Amygdala (tissue), 56 donors: ENCODE measurements at regions not wholly inside any gene's neighbourhood (a gene's known extent, or its start where the extent isn't known, plus 50 kb on each side); places are given as distances from the start of the nearest gene placed in this dataset.
"Not testable (repeated sequence)": the region's sequence is repeated elsewhere in the genome, so short reads cannot be mapped to it uniquely, and the experiment has no call there.

ENCODE experiments used
- DNase-seq, 56 donors: peaks; one replicate each; lab custom pipeline; 2025; lab: John Stamatoyannopoulos, UW

DNA sequence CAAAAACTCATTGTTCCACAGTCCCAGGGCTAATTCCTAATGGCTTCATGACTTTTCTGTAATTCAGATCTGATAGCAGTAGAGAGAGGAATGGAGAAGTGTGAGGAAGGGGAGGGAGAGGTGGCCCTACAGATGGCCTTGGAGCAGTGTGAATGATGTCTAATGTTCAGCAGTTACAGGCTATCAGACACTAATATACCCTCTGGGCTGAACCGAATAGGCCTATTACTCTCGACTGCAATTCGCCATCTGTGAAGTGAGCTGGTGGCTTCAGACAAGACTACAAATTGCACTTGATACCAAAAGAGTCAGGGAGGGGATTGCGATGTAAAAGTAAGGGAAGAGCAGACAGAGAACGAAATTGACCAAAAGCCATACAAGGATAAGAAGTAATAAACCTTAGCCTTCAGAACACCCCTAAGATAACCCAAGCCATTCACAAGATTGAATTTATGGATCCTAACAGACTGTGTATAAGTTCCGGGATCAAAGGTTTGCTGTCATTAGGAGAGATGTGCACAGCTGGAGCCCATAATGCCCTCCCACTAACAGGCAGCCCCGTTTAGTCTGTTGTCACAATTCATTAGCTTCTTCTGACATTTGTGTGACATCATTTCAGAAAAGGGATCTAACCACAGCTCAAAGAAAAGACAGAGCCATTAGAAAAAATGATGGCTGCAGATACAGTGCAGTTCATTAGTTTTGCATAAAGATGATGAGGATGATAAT lies 642.4 kb upstream of the API5 start:
- no peak for DNase-seq

DNA sequence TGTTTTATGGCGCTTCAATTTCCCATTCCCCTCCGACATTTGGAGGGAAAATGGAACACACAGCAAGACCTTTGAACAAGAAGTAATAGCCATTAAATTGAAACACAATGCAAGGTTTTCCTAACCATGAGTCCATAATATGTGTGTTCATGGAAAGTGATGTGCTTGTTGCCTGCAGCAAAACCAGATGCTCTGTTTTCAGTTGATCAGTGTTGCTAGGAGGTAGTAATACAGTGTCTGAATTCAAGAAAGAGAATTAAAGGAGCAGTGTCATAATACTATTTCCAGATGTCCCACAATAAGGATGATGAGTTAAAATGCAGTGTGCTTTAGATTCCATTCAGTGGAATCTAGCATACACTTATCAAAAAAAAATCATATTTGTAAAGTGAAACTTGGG lies 637.4 kb upstream of the API5 start:
- no peak for DNase-seq

DNA sequence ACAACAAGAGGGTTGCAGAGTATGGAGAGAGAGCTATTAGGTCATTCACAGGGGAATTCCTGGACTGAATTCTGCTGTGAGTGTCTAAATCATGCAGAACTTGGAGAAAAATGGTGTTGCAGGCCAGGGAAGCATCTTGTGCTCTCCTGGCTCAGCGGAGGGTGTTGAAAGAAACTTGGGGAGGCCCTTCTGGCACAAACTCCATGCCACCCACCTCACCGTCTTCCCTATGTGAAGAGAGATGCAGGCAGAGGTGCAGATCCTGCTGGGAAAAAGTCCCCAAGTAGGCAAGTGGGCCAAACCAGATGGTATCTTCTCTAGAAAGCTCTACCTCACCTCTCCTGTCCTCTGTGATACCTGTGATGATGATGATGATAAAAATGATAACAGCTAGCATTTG lies 604.3 kb upstream of the API5 start:
- DNase-seq = no peak

GRCh38 chr11:42709216-42709615 lies 602.6 kb upstream of the API5 start:
- DNase-seq = peak in 5 of 56 donors; percentile 1 to 11 (median 2)

DNA sequence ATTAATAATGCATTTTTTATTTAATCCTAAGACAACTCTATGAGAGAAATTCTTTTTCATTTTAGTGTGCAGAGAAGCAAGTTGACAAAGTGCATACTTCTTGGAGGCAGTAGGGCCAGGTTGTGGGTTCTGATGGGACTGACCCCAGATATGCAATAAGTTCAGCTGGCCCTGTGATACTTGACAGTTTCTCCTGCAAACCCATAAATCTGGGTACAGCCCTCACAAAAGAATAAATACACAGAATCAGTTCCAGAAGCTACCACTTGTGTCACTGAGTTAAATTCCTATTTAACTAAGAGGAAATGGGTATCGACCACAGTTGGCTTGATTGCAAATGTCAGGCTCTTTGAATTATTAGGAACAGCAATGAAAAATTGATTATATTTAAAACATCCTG lies 598.5 kb upstream of the API5 start:
- DNase-seq = no peak

DNA sequence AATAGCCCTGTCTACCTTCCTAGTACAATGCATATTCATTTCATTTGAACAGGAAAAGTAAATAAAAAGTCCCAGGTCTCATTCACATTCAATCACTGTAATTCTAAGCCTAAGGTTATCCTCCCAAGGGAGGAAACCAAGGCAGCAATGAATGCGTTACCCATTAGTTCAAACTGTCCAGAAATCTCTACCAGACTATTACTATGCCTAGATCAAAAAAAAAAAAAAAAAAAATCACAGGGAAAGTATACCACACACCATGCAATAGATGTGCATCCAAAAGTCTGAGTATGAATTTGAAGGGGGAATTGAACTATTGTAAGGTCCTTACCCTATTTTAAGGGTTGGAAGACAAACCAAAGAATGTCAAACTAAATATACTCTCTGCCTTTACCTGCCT lies 598.0 kb upstream of the API5 start:
- no peak for DNase-seq

DNA sequence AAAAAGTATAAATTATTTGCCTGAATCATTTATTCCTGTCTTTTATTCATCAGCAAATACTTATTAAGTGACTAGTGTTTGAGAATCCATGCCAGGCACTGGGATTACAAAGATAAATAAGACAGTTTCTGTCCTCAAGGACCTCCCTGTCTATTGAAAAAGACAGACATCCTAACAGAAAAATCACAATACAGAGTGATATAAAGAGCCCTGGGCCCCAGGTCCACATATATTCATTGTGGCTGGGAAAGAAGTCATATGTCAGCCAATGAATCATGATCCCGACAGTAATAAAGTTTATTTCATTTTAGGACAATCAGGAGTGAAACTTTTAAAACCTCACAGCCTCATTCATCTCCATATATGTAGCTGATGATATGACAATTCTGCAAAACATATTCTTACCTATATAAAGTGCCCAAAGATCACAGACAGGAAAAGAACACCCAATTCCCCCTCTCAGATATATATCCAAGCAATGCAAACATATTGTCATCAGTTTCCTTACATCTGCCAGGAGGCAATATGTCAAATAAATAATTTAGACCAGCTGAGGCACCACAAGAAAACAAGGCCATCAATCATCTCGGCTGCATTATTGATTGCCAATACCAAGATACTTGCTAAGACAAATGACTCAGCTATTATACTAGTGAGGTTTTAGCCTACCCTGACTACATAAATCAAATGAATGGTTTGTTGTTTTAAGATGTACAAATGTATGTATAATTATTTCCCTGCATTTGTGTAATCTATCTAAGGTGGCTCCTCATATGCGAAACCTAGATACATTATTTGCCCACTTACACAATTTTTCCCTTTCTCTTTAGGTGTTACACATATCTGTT lies 590.9 kb upstream of the API5 start:
- DNase-seq = no peak

DNA sequence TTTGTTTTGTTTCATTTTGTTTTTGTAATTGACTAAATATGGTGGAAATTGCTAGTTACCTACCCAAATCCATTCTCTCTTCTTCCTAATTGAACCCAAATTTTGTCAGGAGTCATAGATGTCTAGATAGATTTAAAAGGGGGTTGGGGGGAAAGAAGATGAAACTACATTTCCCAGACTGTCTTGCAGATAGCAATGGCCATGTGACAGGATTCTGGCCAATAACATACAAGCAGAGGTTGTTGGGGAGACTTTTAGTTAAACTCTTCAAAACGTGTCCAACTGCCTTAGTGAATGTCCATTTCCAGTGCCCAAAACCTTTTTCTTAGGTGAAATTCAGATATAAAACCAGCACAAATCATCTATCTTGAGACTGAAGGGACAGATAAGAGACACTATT lies 583.9 kb upstream of the API5 start:
- no peak for DNase-seq

DNA sequence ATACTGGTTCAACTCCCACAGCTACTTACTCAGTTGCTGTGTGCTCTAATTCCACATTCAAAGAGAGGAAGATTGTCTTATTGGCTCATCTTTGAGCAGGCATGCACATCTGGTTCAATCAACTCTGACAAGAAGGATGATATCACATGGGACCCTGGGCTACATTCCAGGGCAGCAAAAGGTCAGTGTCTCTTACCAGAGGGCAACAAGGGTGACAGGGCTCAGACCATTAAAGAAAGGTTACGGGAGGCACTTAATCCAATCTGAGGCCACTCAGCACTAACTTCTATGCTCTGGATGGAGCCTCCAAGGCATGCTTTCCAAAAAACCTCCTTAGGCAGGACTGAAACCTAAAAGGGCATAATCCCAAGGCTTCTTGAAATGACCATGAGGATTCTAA lies 549.4 kb upstream of the API5 start:
- DNase-seq = no peak

DNA sequence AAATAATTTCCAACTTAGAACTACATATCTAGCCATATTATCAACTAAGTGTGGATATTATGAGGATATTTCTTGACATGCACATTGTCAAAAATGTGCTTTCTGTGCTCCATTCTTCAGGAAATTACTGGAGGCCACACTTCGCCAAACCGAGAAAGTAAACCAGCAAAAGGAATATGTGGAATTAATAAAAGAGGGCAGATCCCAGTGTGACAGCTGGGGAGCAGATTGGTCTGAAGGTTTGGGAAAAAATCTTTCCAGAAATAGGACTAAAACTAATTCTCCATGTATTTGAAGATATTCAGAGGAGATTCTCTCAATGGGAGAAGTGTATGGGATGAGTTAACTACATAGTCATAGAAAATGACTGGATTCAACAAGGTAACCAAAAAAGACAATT lies 546.9 kb upstream of the API5 start:
- no peak for DNase-seq

GRCh38 chr11:42768576-42768975 lies 543.2 kb upstream of the API5 start:
- DNase-seq = no peak

DNA sequence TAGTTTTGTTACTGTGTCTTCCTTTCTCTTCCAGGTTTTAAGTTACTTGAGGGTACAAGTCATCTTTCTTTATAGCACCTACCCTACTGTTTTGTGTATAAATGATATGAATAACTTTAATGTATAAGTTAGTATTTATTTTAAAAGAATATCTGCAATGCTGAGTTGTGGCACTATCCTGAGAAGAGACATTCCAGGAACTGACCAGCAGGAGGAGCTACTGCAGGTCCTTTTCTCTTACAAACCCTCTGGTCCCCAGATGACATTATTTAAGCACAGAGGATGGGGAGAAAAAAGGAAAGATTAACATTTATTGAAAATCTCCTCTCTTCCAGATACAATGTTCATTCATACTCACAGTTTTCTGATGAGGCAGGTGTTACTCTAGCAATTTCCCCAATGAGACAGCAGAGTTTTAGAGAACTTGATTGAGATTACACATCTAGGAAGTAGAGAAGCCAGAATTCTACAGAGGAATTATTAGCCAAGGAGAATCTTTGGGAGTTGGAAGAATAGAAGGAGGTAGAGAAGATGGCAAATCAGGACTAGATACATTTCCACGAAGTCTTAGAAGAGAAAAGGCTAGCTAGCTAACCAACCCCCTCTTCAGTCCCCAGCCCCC lies 541.2 kb upstream of the API5 start:
- peak in 6 of 56 donors; percentile 0 to 39 (median 10) for DNase-seq

- DNase-seq = no peak
Measured at GRCh38 chr11:42772886-42773285, 538.9 kb upstream of the API5 start.

- no peak for DNase-seq
Measured at GRCh38 chr11:42773729-42774128, 538.1 kb upstream of the API5 start.

GRCh38 chr11:42774567-42774966 lies 537.2 kb upstream of the API5 start:
- no peak for DNase-seq

- DNase-seq = no peak
Measured at GRCh38 chr11:42777776-42778175, 534.0 kb upstream of the API5 start.

DNA sequence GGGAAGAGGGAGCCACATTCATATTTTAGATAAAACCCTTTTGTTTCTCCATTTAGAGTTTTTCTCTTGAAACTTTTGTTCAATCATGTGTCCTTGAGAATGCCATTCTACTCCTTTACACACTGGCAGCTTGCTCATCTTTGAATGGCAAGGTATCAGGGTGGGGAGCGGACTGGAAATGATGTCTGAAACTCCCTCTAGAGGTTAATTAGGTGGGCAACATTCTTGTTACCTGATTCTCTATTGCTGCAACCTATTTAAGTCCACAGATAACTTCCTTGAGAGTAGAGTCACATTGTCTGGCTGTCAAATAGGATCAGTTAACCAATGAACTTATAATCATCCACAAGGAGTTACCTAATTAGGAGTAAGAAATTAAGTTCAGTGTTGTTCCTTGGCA lies 533.6 kb upstream of the API5 start:
- DNase-seq = no peak

GRCh38 chr11:42779555-42779954 lies 532.2 kb upstream of the API5 start:
- peak in 4 of 56 donors; percentile 8 to 20 (median 12) for DNase-seq

DNA sequence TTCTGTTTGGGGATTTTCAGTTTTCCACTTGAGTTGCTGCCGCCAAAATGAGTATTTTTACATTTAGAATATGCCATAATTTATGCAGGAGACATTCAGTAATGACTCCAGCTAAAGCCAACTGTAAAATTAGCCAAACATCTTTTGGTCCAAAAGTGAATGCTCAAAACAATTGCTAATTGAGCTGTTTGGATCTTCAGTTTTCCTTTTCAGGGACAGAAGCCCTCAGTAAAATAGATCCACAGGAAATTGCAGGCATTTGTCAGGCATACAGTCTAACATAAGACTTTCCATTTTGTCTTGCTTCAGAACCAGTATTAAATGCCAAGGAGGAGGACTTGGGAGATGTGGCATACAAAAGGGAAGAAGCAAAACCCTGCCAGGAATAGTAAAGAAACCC lies 524.8 kb upstream of the API5 start:
- no peak for DNase-seq

DNA sequence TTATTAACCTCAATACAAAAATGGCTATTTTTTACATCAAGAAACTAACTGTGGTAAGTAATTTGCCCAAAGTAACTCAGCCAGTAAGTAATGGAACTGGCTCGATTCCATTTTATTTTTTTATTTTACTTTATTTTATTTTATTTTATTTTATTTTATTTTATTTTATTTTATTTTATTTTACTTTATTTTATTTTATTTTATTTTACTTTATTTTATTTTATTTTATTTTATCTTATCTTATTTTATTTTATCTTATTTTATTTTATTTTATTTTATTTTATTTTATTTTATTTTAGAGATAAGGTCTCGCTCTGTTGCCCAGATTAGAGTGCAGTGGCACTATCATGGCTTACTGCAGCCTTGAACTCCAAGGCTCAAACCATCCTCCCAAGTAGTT lies 516.3 kb upstream of the API5 start:
- not testable (repeated sequence) for DNase-seq

DNA sequence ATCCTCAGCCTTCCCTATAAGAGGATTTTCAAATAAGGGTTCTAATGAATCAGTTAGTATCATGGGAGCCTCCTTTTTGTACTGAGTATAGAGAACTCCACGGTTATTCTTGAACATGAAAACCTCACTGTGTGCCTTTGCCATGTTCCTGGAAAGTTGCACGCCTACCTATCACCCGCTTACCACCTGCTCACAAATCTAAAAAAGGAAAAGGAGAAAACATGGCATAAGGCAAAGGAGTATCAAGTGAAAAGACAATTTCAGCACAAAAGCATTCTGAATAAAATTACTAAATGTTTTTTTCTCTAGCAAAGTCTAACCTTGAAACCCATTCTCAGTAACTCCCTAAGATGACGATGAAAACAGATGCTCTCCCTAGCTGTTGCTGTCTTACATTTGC lies 511.8 kb upstream of the API5 start:
- peak in 2 of 56 donors; percentile 3 to 10 for DNase-seq
